ENCODE measurements at regions not wholly inside any gene's neighbourhood (a gene's known extent, or its start where the extent isn't known, plus 50 kb on each side); places are given as distances from the start of the nearest gene placed in this dataset.
"Not testable (repeated sequence)": the region's sequence is repeated elsewhere in the genome, so short reads cannot be mapped to it uniquely, and the experiment has no call there.

- no peak for DNase-seq
Observed at GRCh38 chr3:35473956-35474355, 165.4 kb upstream of the ARPP21 start.

- DNase-seq = not testable (repeated sequence)
Observed at GRCh38 chr3:35482566-35482965, 156.8 kb upstream of the ARPP21 start.

GRCh38 chr3:35483131-35483530 lies 156.2 kb upstream of the ARPP21 start:
- no peak for DNase-seq

GRCh38 chr3:35484929-35485530 lies 154.3 kb upstream of the ARPP21 start:
- no peak for DNase-seq

- no peak for DNase-seq
Observed at GRCh38 chr3:35486295-35486694, 153.0 kb upstream of the ARPP21 start.

- DNase-seq = no peak
Observed at GRCh38 chr3:35487376-35487775, 151.9 kb upstream of the ARPP21 start.

GRCh38 chr3:35488526-35488925 lies 150.8 kb upstream of the ARPP21 start:
- DNase-seq = no peak

- no peak for DNase-seq
Observed at GRCh38 chr3:35492841-35493240, 146.5 kb upstream of the ARPP21 start.

GRCh38 chr3:35498506-35499210 lies 140.7 kb upstream of the ARPP21 start:
- no peak for DNase-seq

- no peak for DNase-seq
Observed at GRCh38 chr3:35500641-35501350, 138.5 kb upstream of the ARPP21 start.

- no peak for DNase-seq
Observed at GRCh38 chr3:35502699-35503098, 136.6 kb upstream of the ARPP21 start.

- no peak for DNase-seq
Observed at GRCh38 chr3:35505181-35505580, 134.1 kb upstream of the ARPP21 start.

- no peak for DNase-seq
Observed at GRCh38 chr3:35505772-35506171, 133.6 kb upstream of the ARPP21 start.

- no peak for DNase-seq
Observed at GRCh38 chr3:35519936-35520335, 119.4 kb upstream of the ARPP21 start.

GRCh38 chr3:35521196-35521595 lies 118.1 kb upstream of the ARPP21 start:
- DNase-seq = no peak

- no peak for DNase-seq
Observed at GRCh38 chr3:35522450-35522849, 116.9 kb upstream of the ARPP21 start.

GRCh38 chr3:35523074-35523473 lies 116.3 kb upstream of the ARPP21 start:
- DNase-seq = no peak

- DNase-seq = no peak
Observed at GRCh38 chr3:35523838-35524237, 115.5 kb upstream of the ARPP21 start.

- DNase-seq = no peak
Observed at GRCh38 chr3:35524856-35525255, 114.5 kb upstream of the ARPP21 start.

GRCh38 chr3:35528728-35529127 lies 110.6 kb upstream of the ARPP21 start:
- DNase-seq = no peak

GRCh38 chr3:35529337-35529736 lies 110.0 kb upstream of the ARPP21 start:
- DNase-seq = no peak

GRCh38 chr3:35537265-35537664 lies 102.1 kb upstream of the ARPP21 start:
- no peak for DNase-seq

- DNase-seq = no peak
Observed at GRCh38 chr3:35544976-35545375, 94.3 kb upstream of the ARPP21 start.

- DNase-seq = no peak
Observed at GRCh38 chr3:35549690-35550089, 89.6 kb upstream of the ARPP21 start.
